ENCODE measurements at regions not wholly inside any gene's neighbourhood (a gene's known extent, or its start where the extent isn't known, plus 50 kb on each side); places are given as distances from the start of the nearest gene placed in this dataset.

DNA sequence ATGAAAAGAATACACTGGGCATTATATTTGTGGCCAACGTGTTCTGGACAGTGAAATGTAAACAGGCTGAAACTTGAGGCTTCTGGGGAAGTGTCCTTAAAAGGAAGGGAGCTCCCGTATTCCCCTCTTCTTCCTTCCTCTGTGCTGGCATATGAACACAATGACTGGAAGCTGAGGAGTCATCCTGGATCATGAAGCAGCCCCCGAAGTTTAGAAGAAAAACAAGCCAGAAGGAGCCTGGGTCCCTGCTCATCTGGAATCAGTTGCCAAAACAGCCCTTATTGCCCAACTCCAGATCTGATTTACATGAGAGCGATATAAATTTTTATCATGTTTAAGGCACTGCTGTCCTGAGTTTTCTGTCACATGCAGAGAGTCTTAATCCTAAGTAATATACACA is 65.4 kb upstream of the SLC1A1 start (continued):
- TF ChIP-seq, protein P1, sequence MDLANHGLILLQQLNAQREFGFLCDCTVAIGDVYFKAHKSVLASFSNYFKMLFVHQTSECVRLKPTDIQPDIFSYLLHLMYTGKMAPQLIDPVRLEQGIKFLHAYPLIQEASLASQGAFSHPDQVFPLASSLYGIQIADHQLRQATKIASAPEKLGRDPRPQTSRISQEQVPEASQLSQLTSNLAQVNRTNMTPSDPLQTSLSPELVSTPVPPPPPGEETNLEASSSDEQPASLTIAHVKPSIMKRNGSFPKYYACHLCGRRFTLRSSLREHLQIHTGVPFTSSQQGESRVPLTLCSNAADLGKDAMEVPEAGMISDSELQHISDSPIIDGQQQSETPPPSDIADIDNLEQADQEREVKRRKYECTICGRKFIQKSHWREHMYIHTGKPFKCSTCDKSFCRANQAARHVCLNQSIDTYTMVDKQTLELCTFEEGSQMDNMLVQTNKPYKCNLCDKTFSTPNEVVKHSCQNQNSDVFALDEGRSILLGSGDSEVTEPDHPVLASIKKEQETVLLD (CRISPR knock-in tag; IDR thresholded peaks at IDR 0.05; ENCODE audit: low read depth): no peak
- TF ChIP-seq, protein P2, sequence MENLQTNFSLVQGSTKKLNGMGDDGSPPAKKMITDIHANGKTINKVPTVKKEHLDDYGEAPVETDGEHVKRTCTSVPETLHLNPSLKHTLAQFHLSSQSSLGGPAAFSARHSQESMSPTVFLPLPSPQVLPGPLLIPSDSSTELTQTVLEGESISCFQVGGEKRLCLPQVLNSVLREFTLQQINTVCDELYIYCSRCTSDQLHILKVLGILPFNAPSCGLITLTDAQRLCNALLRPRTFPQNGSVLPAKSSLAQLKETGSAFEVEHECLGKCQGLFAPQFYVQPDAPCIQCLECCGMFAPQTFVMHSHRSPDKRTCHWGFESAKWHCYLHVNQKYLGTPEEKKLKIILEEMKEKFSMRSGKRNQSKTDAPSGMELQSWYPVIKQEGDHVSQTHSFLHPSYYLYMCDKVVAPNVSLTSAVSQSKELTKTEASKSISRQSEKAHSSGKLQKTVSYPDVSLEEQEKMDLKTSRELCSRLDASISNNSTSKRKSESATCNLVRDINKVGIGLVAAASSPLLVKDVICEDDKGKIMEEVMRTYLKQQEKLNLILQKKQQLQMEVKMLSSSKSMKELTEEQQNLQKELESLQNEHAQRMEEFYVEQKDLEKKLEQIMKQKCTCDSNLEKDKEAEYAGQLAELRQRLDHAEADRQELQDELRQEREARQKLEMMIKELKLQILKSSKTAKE (CRISPR knock-in tag; IDR thresholded peaks at IDR 0.05; ENCODE audit: borderline replicate concordance): no peak
- TF ChIP-seq, protein P3, sequence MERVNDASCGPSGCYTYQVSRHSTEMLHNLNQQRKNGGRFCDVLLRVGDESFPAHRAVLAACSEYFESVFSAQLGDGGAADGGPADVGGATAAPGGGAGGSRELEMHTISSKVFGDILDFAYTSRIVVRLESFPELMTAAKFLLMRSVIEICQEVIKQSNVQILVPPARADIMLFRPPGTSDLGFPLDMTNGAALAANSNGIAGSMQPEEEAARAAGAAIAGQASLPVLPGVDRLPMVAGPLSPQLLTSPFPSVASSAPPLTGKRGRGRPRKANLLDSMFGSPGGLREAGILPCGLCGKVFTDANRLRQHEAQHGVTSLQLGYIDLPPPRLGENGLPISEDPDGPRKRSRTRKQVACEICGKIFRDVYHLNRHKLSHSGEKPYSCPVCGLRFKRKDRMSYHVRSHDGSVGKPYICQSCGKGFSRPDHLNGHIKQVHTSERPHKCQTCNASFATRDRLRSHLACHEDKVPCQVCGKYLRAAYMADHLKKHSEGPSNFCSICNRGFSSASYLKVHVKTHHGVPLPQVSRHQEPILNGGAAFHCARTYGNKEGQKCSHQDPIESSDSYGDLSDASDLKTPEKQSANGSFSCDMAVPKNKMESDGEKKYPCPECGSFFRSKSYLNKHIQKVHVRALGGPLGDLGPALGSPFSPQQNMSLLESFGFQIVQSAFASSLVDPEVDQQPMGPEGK (CRISPR knock-in tag; IDR thresholded peaks at IDR 0.05): no peak
- TF ChIP-seq NFIB (CRISPR knock-in tag; IDR thresholded peaks at IDR 0.05; ENCODE audit: borderline replicate concordance): no peak
- TF ChIP-seq ZNF44 (CRISPR knock-in tag; IDR thresholded peaks at IDR 0.05): no peak
- TF ChIP-seq IKZF4 (CRISPR knock-in tag; IDR thresholded peaks at IDR 0.05; ENCODE audit: borderline replicate concordance, low read depth, not compliant biosample characterization): no peak
- no peak for TF ChIP-seq TGIF2 (CRISPR knock-in tag; IDR thresholded peaks at IDR 0.05)
- TF ChIP-seq ZNF496 (CRISPR knock-in tag; IDR thresholded peaks at IDR 0.05; ENCODE audit: insufficient replicate concordance): no peak
- TF ChIP-seq, protein P4, sequence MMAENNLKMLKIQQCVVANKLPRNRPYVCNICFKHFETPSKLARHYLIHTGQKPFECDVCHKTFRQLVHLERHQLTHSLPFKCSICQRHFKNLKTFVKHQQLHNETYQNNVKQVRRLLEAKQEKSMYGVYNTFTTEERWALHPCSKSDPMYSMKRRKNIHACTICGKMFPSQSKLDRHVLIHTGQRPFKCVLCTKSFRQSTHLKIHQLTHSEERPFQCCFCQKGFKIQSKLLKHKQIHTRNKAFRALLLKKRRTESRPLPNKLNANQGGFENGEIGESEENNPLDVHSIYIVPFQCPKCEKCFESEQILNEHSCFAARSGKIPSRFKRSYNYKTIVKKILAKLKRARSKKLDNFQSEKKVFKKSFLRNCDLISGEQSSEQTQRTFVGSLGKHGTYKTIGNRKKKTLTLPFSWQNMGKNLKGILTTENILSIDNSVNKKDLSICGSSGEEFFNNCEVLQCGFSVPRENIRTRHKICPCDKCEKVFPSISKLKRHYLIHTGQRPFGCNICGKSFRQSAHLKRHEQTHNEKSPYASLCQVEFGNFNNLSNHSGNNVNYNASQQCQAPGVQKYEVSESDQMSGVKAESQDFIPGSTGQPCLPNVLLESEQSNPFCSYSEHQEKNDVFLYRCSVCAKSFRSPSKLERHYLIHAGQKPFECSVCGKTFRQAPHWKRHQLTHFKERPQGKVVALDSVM (CRISPR knock-in tag; IDR thresholded peaks at IDR 0.05): no peak
- TF ChIP-seq, protein P5, sequence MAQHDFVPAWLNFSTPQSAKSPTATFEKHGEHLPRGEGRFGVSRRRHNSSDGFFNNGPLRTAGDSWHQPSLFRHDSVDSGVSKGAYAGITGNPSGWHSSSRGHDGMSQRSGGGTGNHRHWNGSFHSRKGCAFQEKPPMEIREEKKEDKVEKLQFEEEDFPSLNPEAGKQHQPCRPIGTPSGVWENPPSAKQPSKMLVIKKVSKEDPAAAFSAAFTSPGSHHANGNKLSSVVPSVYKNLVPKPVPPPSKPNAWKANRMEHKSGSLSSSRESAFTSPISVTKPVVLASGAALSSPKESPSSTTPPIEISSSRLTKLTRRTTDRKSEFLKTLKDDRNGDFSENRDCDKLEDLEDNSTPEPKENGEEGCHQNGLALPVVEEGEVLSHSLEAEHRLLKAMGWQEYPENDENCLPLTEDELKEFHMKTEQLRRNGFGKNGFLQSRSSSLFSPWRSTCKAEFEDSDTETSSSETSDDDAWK (CRISPR knock-in tag; IDR thresholded peaks at IDR 0.05): no peak

All from HepG2 (cell line).